NB4 (cell line): ENCODE measurements at regions not wholly inside any gene's neighbourhood (a gene's known extent, or its start where the extent isn't known, plus 50 kb on each side); places are given as distances from the start of the nearest gene placed in this dataset.

Experiments used
- DNase-seq: peaks from one replicate; pipeline ENCODE4 v3.0.0; 2010; ENCODE audit warnings: low read depth
- H3K4me3 ChIP-seq: one replicate; pipeline ENCODE4 v1.5.1; 2011; ENCODE audit warnings: mild to moderate bottlenecking, low read depth, low read length, moderate library complexity
- CTCF ChIP-seq: IDR thresholded peaks from one replicate; pipeline ENCODE4 v1.5.1; 2012; ENCODE audit warnings: low read depth, low read length
- MAX ChIP-seq: IDR thresholded peaks from 2 replicates; pipeline ENCODE4 v1.6.1; 2011; ENCODE audit warnings: low read depth, low read length
- MYC ChIP-seq: IDR thresholded peaks from 2 replicates; pipeline ENCODE4 v1.6.1; 2011; ENCODE audit warnings: low read depth, low read length
- POLR2A ChIP-seq: IDR thresholded peaks from 2 replicates; pipeline ENCODE4 v1.6.1; 2011; ENCODE audit warnings: mild to moderate bottlenecking; ENCODE audit not compliant: insufficient read length; ENCODE audit errors: extremely low read depth

DNA sequence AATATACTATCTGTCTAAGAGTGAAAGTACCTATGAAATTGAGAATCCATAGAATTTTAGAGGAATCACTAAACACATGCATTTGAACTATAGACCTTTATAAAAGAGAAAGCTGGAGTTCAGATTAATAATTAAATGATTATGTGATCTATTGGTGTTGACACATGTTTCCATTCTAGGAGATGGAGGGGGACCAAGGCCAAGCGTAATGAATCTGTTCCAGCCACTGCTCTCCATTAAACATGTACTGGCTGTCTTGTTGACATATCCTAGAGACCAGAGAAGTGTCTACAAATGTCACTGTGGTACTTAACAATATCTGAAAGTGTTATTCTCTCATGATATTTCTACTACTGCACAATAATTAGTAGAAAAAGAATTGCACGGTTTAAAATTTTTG is 432.4 kb downstream of the BMP2 start:
- TF ChIP-seq MYC (no peak), MAX (no peak), CTCF (no peak), POLR2A (no peak)
- H3K4me3 ChIP-seq, result no peak overlapping the region
- DNase-seq, result no peak

DNA sequence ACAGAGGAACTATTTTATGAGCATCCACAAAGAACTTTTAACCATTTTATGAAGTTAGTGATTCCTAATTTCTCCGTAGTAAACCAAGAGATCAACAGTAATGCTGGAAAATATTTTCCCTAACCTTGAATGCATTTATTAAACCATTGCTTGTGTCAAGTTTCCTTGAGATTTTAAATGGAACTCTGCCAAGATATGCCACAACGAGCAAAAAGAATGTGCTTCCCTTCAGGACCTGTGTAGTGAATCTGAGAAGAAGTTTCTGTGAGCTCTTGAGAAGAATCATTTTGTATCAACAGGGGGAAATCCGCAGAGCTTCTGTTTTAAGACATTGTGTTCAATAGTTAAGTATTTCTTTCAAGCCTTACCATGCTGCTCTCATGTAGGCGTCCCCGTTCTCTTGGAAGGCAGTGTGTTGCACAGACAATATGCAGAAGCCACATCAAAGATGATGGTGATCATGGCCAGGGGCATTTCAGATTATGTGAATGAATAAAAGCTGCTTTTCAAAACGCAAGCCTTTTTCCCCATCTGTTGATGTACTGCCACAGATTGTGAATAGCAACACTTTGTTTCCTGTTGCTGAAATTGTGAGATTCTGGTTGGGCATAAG is 439.8 kb downstream of the BMP2 start:
- TF ChIP-seq POLR2A (no peak), MAX (no peak), MYC (no peak), CTCF (no peak)
- H3K4me3 ChIP-seq, result no peak overlapping the region
- no peak for DNase-seq

GRCh38 chr20:7210910-7211309 is 443.4 kb downstream of the BMP2 start:
- no peak overlapping the region for H3K4me3 ChIP-seq
- TF ChIP-seq POLR2A (no peak), CTCF (no peak), MYC (no peak), MAX (no peak)
- DNase-seq, result no peak

GRCh38 chr20:7214081-7214740 is 446.7 kb downstream of the BMP2 start:
- TF ChIP-seq MAX, result no peak
- TF ChIP-seq CTCF, result no peak
- TF ChIP-seq MYC, result no peak
- no peak for TF ChIP-seq POLR2A
- DNase-seq, result no peak

GRCh38 chr20:7217606-7218005 is 450.1 kb downstream of the BMP2 start:
- no peak for DNase-seq

More at GRCh38 chr20:7214081-7214740, 446.7 kb downstream of the BMP2 start:
- no peak overlapping the region for H3K4me3 ChIP-seq

DNA sequence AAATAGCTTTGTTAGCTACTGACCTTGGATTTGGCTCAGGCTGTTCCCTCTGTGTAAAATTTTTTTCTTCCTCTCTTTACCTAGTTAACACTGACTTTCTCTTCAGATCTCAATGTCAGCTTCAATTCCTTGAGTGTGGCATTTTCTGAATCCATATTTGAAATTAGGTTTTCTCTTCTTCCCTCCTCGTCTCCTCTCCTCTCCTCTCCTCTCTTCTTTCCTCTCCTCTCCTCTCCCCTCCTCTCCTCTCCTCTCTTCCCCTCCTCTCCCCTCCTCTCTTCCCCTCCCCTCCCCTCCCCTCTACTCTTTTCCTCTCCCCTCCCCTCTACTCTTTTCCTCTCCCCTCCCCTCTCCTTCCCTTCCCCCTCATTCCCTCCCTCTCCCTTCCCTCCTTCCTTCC is 453.3 kb downstream of the BMP2 start:
- no peak for TF ChIP-seq MYC
- no peak for TF ChIP-seq MAX
- no peak for TF ChIP-seq POLR2A
- TF ChIP-seq CTCF, result no peak
- no peak overlapping the region for H3K4me3 ChIP-seq
- DNase-seq, result no peak

More at GRCh38 chr20:7217606-7218005, 450.1 kb downstream of the BMP2 start:
- TF ChIP-seq MAX, result no peak
- no peak for TF ChIP-seq POLR2A
- H3K4me3 ChIP-seq, result no peak overlapping the region
